Myocyte (in vitro differentiated cells): ENCODE measurements at regions not wholly inside any gene's neighbourhood (a gene's known extent, or its start where the extent isn't known, plus 50 kb on each side); places are given as distances from the start of the nearest gene placed in this dataset.

Source experiments
- DNase-seq: peaks from one replicate; pipeline ENCODE4 v3.0.0-alpha.2; 2012; ENCODE audit warnings: low read depth

GRCh38 chr16:35747658-35748455, 2288.4 kb downstream of the TP53TG3F start:
- no peak for DNase-seq

- DNase-seq: no peak
These were observed 2289.3 kb downstream of the TP53TG3F start for GRCh38 chr16:35748621-35749252.

DNA sequence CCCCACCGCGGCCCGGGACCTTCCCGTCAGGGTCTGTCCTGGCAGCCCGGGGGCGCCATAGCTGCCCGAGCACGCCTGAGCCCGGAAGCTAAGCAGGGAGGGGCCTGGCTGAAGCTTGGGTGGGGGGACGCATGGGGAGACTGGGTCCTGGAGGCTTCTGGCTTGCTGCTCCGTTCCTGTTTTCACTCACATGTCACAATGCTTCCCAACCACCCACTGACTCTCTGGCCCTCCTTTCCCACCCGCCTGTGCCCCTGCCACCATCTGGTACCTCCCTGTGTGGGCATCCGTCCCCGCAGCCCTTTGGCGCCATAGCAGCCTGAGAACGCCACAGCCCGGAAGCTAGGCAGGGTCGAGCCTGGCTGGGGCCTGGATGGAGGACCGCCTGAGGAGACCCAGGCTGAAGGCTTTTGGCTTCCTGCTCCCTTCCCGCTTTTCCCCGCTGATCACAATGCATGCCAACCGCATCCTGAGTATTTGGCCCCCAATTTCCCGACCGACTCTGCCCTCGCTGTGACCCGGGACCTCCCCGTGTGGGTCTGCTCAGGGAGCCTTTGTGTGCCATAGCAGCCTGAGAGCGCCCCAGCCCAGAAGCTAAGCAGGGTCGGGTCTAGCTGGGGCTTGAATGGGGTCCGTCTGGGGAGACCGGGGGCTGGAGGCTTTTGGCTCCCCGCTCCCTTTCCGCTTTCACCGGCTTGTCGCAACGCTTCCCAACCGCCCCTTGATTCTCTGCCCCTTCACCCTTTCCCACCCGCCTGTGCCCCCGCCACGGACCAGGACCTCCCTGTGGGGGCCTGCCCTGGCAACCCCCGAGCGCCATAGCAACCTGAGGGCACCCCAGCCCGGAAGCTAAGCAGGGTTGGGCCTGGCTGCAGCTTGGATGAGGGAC, 2290.1 kb downstream of the TP53TG3F start:
- DNase-seq: no peak

DNA sequence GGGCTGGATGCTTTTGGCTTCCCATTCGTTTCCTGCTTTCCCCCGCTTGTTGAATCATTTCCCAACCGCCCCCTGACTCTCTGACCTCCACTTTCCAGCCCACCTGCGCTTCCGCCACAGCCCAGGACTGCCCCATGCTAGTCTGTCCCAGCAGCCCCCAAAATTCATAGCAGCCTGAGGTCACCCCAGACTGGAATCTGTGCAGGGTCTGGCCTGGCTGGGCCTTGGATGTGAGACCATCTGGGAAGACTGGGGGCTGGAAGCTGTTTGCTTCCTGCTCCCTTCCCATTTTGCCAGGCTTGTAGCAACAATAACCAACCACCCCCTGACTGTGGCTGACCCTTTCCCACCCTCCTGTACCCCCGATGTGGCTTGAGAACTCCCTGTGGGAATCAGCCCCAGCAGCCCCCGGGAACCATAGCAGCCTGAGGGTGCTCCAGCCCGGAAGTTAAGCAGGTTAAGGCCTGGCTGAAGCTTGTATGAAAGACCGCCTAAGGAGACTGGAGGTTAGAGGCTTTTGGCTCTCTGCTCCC, 2290.8 kb downstream of the TP53TG3F start:
- no peak for DNase-seq

- DNase-seq: no peak
These were observed 2291.3 kb downstream of the TP53TG3F start for GRCh38 chr16:35750701-35751104.

GRCh38 chr16:35751191-35751941, 2292.0 kb downstream of the TP53TG3F start:
- DNase-seq: no peak

GRCh38 chr16:35752012-35752772, 2292.8 kb downstream of the TP53TG3F start:
- DNase-seq: no peak

- no peak for DNase-seq
These were observed 2293.6 kb downstream of the TP53TG3F start for GRCh38 chr16:35752773-35753558.

GRCh38 chr16:35753559-35754390, 2294.4 kb downstream of the TP53TG3F start:
- DNase-seq: no peak

DNA sequence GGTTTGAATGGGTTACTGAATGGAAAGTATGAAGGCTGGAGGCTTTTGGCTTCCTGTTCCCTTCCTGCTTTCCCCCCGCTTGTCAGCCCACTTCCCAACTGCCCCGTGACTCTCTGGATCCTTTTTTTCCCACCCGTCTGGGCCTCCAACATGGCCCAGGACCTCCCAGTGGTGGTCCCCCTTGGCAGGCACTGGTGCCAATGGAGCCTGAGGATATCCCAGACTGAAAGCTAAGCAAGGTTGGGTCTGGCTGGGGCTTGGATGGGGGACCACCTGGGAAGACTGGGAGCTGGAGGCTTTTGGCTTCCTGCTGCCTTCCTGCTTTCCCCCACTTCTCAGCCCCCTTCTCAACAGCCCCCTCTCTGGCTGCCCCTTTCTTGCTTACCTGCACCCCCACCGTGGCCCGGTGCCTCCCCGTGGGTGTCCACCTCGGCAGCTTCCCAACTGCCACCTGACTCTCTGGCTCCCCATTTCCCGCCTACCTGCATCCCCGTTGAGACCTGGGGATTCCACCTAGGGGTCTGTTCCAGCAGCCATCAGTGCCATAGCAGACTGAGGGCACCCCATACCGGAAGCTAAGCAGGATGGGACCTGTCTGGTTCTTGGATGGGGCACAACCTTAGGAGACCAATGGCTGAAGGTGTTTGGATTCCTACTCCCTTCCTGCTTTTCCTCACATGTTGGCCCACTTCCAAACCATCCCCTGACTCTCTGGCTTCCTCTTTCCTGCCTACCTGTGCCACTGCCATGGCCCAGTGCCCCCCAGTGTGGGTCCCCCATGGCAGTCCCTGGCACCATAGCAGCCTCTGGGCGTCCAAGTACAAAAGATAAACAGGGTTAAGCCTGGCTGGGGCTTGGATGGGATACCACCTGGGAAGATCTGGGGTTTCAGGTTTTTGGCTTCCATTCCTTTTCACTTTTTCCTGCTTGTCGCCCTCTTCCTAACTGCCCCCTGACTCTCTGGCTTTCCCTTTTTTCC, 2295.3 kb downstream of the TP53TG3F start:
- DNase-seq: no peak

DNA sequence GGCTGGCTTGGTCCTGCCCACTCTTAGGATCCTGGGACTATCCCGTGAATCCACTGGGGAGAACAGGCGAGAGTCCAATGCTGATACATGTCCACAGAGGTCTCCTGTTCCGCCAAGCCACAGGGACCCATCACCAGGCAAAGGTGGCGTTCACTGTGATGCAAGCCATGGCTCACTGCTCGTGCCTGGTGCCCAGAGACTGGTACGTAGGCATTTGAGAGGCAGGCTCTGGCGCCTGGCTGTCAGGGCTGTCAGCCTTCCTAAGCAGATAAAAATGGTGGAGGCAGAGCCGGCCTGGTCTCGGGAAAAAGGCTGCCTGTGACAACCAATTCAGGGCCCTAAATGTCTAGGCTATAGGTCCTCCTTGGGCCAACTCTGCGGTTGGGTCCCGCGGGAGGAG, 2329.0 kb downstream of the TP53TG3F start:
- no peak for DNase-seq

DNA sequence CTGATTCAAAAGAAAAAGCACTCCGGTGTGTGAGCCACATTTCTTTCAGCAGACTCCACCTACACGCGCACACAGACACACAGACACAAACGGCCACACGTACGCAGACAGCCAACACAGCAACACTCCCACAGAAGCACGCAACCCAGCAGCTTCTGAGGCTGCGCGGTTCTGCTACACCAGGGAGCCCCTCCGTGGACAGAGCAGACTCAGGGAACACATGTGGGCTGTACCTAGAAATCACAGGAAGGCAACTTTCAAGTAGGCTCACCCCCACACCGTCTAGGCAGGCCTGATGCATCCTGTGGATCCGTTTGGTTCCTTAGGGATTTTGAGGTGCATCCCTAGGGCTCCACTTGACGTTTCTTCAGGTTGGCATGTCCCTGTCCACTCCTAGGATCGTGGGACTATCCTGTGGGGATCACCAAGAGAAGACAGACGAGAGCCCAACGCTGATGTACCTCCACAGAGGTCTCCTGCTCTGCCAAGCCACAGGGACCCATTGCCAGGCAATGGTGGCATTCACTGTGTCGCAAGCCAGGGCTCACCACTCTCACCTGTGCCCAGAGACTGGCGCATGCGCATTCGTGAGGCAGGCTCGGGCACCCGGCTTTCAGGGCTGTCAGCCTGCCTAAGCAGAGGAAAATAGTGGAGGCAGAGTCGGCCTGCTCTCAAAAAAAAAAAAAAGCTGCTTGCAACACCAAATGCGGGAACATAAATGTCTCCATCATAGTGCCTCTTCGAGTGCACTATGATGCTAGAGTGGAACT, 2333.3 kb downstream of the TP53TG3F start:
- no peak for DNase-seq

- no peak for DNase-seq
These were observed 2334.2 kb downstream of the TP53TG3F start for GRCh38 chr16:35793601-35794000.

DNA sequence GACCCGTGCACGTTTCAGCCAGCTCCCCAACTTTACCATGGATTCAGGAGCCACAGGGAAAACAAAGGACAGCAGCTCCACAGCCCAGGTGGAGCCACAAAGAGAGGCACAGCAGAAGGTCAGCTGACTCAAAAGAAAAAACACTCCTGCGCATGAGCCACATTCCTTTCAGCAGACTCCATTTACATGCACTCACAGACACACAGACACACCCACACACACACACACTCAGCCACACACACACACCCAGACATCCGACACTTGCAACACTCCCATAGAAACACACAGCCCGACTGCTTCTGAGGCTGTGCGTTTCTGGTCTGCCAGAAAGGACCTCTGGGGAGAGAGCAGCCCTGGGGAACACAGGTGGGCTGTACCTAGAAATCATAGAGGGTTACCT, 2335.5 kb downstream of the TP53TG3F start:
- no peak for DNase-seq

DNA sequence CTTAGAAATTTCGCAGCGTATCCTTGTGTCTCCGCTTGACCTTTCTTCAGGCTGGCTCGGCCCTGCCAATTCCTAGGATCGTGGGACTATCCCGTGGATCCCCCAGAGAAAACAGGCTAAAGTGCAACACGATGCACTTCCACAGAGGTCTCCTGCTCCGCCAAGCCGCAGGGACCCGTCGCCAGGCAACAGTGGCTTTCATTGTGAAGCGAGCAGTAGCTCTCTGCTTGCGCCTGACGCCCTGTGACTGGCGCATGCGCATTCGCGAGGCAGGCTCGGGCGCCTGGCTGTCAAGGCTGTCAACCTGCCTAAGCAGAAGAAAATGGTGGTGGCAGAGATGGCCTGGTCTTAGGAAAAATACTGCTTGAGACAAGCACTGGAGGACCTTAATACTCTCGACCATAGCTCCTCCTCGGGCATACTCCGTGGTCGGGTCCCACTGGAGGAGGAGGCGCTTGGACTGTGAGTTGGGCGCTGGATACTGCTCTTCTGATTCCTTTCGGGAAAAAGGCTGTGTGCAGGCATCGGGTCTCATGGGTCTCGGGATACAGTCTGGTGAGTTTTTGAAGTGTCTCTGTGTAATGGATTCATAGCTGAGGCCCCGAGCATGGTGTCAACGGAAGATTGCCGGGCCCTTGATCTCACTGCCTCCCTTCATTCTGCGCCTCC, 2336.1 kb downstream of the TP53TG3F start:
- no peak for DNase-seq

GRCh38 chr16:35797811-35798210, 2338.4 kb downstream of the TP53TG3F start:
- DNase-seq: no peak
